ENCODE measurements at regions not wholly inside any gene's neighbourhood (a gene's known extent, or its start where the extent isn't known, plus 50 kb on each side); places are given as distances from the start of the nearest gene placed in this dataset.

DNA sequence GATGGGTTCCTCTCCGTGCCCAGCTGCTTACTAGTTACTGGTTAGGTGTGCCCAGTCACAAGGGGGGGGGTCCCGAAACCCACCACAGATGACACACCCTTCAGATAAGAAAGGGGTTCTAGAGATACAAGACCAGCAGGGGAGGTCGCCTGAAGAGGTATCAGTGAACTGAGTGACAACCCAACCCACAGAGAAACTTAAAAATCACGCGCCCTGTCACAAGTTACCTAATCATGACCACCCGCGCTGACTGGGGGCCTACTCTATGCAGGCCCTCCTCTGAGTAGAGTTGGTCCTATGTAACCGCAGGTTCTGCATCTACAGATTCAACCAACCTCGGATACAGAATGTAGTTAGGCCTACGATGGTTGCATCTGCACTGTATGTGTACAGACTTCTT is 210.3 kb upstream of the SFSWAP start:
- ChIA-PET CTCF (ENCODE audit: partially characterized antibody) (interaction anchor here (1.2 kb wide), 1 partner anchor 75 kb away, joined by 3 read pairs; no protein-coding TSS in a partner anchor), POLR2A (ENCODE audit: partially characterized antibody) (no interaction called here)
- Histone ChIP-seq H3K36me3 (ENCODE audit: control insufficient read depth in 2 of 4, insufficient read depth in 4 of 4, low read length in 3 of 4) (no peaks in the 10 kb centered on the region), H2BK12ac (ENCODE audit: low read depth, low read length) (no peak overlapping the region), H2BK20ac (ENCODE audit: low read length) (no peak overlapping the region), H3K79me2 (ENCODE audit: control insufficient read depth in 1 of 2, insufficient read depth in 2 of 2, low read length in 2 of 2) (no peaks in the 10 kb centered on the region), H3K27ac (ENCODE audit: low read depth, low read length) (no peak overlapping the region), H3K4ac (replicated peaks; ENCODE audit: insufficient read length, low read depth, low read length) (no peak overlapping the region), H2AFZ (ENCODE audit: low read length) (no peak overlapping the region), H3K9ac (replicated peaks in 1 of 4; ENCODE audit: extremely low read depth in 1 of 4, low read depth in 3 of 4, low read length in 3 of 4) (no peak overlapping the region), H3K23me2 (ENCODE audit: low read depth, low read length) (no peaks in the 10 kb centered on the region), H3K56ac (replicated peaks; ENCODE audit: insufficient read length, low read depth, low read length) (no peak overlapping the region), H3K27me3 (replicated peaks in 1 of 4; ENCODE audit: control insufficient read depth in 3 of 4, extremely low read depth in 1 of 4, insufficient read depth in 3 of 4, low read length in 3 of 4) (no peaks in the 10 kb centered on the region), H3K14ac (ENCODE audit: insufficient read length) (no peak overlapping the region), H3K4me3 (ENCODE audit: extremely low read depth in 1 of 4, insufficient read depth in 2 of 4, low read depth in 3 of 4, low read length in 4 of 4) (no peak overlapping the region), H4K8ac (ENCODE audit: extremely low read depth, insufficient read depth, low read length) (no peak overlapping the region), H3K79me1 (ENCODE audit: low read depth, low read length) (no peaks in the 10 kb centered on the region), H2BK120ac (replicated peaks; ENCODE audit: low read depth, low read length) (no peak overlapping the region), H4K5ac (ENCODE audit: insufficient read length, low read depth, low read length) (no peak overlapping the region), H3K9me3 (ENCODE audit: insufficient read depth in 2 of 2, low read depth in 1 of 2, low read length in 1 of 2) (no peaks in the 10 kb centered on the region), H2AK5ac (ENCODE audit: low read depth, low read length) (no peak overlapping the region; the same call in 1 of the 2 replicates), H3K4me1 (replicated peaks in 1 of 4; ENCODE audit: control insufficient read depth in 3 of 4, insufficient read depth in 4 of 4, low read length in 3 of 4) (no peaks in the 10 kb centered on the region), H3K18ac (ENCODE audit: extremely low read depth, low read length) (no peak overlapping the region), H4K20me1 (replicated peaks in 1 of 2; ENCODE audit: control insufficient read depth in 1 of 2, insufficient read depth in 2 of 2, low read length in 2 of 2) (no peaks in the 10 kb centered on the region), H4K91ac (replicated peaks; ENCODE audit: insufficient read length, low read length) (no peak overlapping the region), H2BK15ac (ENCODE audit: low read length) (no peak overlapping the region), H3K4me2 (ENCODE audit: insufficient read depth in 1 of 2, low read depth in 2 of 2, low read length in 2 of 2) (no peak overlapping the region), H3K23ac (ENCODE audit: insufficient read length) (no peak overlapping the region), H2BK5ac (ENCODE audit: low read depth, low read length) (no peak overlapping the region)
- WGBS, 2 experiments (ENCODE audit: extremely low coverage in 1 of 2, insufficient coverage in 1 of 2, insufficient read length in 1 of 2, insufficient replicate concordance in 2 of 2, low coverage in 1 of 2, low lambda C conversion rate in 2 of 2, missing lambda C conversion rate in 1 of 2), result 95% methylated on average over 10 of the region's 10 CpGs; no CpG with 5 or more reads in 1 of the 2 experiments
- FAIRE-seq (no peak), DNase-seq (ENCODE audit: low read depth in 1 of 2, low spot score in 2 of 2) (no peak)
- TF ChIP-seq CHD7 (IDR thresholded peaks at IDR 0.05; ENCODE audit: insufficient replicate concordance, low read length), result no peak

Measured in H1 (cell line).